T-cell (primary cell): ENCODE measurements at regions not wholly inside any gene's neighbourhood (a gene's known extent, or its start where the extent isn't known, plus 50 kb on each side); places are given as distances from the start of the nearest gene placed in this dataset.

Experiments
- ATAC-seq, 4 experiments: fragments of 200-7000 bp in 3 of 4; fragments of 150-1000 bp in 1 of 4; cut with Tn5 transposase; replicated peaks in 1 of 4; 1 replicate in 3 of 4; 2 replicates in 1 of 4; pipeline ENCODE4 v1.10.0; 2021; ENCODE audit warnings: moderate library complexity in 3 of 4, mild to moderate bottlenecking in 2 of 4, moderate number of reproducible peaks in 1 of 4
- CTCF ChIA-PET, 2 donors: fragments of 300-600 bp; sonication (Branson Sonifier 250); formaldehyde crosslinking; loops; one replicate each; lab custom pipeline; 2022; ENCODE audit warnings: antibody characterized with exemption in 2 of 2; lab: Charles Lee
- POLR2A ChIA-PET, 2 donors: fragments of 300-600 bp; sonication (Branson Sonifier 250); formaldehyde crosslinking; loops; one replicate each; lab custom pipeline; 2022; ENCODE audit warnings: antibody characterized with exemption in 2 of 2; lab: Charles Lee
- DNase-seq, 35 experiments: peaks; one replicate each; pipeline versions ENCODE4 v3.0.0 to v3.0.0-alpha.2; 2013 to 2023
- H3K27ac ChIP-seq: one replicate; pipeline ENCODE4 v1.5.1; 2013; ENCODE audit warnings: low read length
- H3K27me3 ChIP-seq, 2 experiments: replicated peaks in 1 of 2; 1 replicate in 1 of 2; 2 replicates in 1 of 2; pipeline versions ENCODE4 v1.6.1 to v1.7.0; 2013; ENCODE audit warnings: low read length in 1 of 2, mixed read lengths in 1 of 2; ENCODE audit not compliant: control insufficient read depth in 2 of 2, insufficient read depth in 2 of 2; ENCODE audit errors: extremely low read depth in 1 of 2
- H3K36me3 ChIP-seq, 2 donors: 1 replicate in 1 of 2; 2 replicates in 1 of 2; pipeline versions ENCODE4 v1.6.1 to v1.7.0; 2013; ENCODE audit warnings: low read length in 1 of 2; ENCODE audit not compliant: control insufficient read depth in 2 of 2, insufficient read depth in 1 of 2; ENCODE audit errors: extremely low read depth in 1 of 2
- H3K4me1 ChIP-seq, 2 experiments: 1 replicate in 1 of 2; 2 replicates in 1 of 2; pipeline versions ENCODE4 v1.6.1 to v1.7.0; 2013; ENCODE audit warnings: low read length in 2 of 2, mixed read lengths in 1 of 2; ENCODE audit not compliant: insufficient read depth in 2 of 2, control insufficient read depth in 1 of 2; ENCODE audit errors: extremely low read depth in 1 of 2
- H3K4me3 ChIP-seq, 2 donors: 1 replicate in 1 of 2; 2 replicates in 1 of 2; pipeline versions ENCODE4 v1.5.1 to v1.7.0; 2013; ENCODE audit warnings: mild to moderate bottlenecking in 2 of 2, low read length in 1 of 2, moderate library complexity in 1 of 2; ENCODE audit not compliant: control insufficient read depth in 1 of 2; ENCODE audit errors: extremely low read depth in 1 of 2
- H3K9me3 ChIP-seq: 2 replicates; pipeline ENCODE4 v1.7.0; 2013
- H3K27ac Mint-ChIP-seq, 2 donors: one replicate each; pipeline ENCODE4 v1.8.0; 2020 to 2021; ENCODE audit warnings: mild to moderate bottlenecking in 2 of 2, mixed read lengths in 2 of 2
- H3K27me3 Mint-ChIP-seq, 2 donors: one replicate each; pipeline ENCODE4 v1.8.0; 2021 to 2022; ENCODE audit warnings: mixed read lengths in 2 of 2
- H3K36me3 Mint-ChIP-seq: one replicate; pipeline ENCODE4 v1.8.0; 2021; ENCODE audit warnings: mixed read lengths
- H3K4me1 Mint-ChIP-seq, 3 donors: one replicate each; pipeline ENCODE4 v1.8.0; 2020 to 2022; ENCODE audit warnings: mixed read lengths in 3 of 3, mild to moderate bottlenecking in 1 of 3
- H3K4me3 Mint-ChIP-seq, 3 donors: one replicate each; pipeline ENCODE4 v1.8.0; 2020 to 2022; ENCODE audit warnings: mild to moderate bottlenecking in 3 of 3, mixed read lengths in 3 of 3, moderate library complexity in 3 of 3
- H3K9me3 Mint-ChIP-seq, 3 donors: one replicate each; pipeline ENCODE4 v1.8.0; 2020 to 2022; ENCODE audit warnings: mixed read lengths in 3 of 3
- WGBS: methylation state at CpG from one replicate; pipeline ENCODE4 v1.1.5; 2013; ENCODE audit warnings: missing lambda C conversion rate; ENCODE audit not compliant: insufficient coverage; 5-methylcytosine and 5-hydroxymethylcytosine counted together

DNA sequence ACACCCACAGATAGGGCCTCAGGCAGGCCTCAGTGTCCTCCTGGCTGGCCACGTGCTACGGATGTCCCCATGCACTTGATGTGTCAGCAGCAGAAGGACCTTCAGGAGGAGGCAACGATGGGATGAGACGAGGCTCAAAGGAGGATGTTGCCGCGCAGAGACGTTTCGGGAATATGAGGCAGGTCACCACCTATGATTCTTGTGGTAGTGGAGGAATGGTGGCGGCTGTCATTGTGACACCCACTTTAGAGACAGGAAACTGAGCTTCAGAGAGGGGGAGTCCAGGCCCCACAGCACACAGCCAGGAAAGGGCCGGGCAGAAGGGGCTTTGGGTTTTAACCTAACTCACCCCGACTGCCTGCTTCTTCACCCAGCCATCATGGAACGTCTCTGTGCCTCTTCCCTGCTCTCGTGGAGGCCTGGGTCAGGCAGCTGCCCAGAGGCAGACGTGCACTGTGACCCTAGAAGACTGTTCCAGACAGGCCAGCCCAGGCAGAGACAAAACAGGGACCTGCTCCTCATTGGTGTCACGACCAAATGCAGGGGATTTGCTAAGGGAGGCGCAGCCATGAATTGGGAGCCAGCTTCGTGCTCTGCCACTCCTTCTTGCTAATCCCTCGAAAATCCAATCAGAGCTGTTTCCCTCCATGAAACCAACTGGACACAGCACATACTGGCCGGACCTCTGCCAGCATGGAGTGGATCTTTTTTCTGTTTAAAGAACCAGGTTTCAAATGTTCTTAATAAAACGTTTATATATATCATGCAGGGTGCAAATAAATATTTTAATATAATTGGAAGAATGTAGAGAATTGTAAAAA lies 169.2 kb downstream of the ASB1 start:
- Mint-ChIP-seq H3K4me1 (peaks cover 0 to 9% (median 0%) of the 10 kb centered on the region in 3 donors), H3K9me3 (no peaks in the 10 kb centered on the region), H3K4me3 (no peak overlapping the region), H3K27me3 (peaks cover 7 to 14% of the 10 kb centered on the region in 2 donors), H3K27ac (no peak overlapping the region), H3K36me3 (no peaks in the 10 kb centered on the region)
- ATAC-seq (no peak), DNase-seq (no peak)
- 85% methylated on average over 16 of the region's 20 CpGs for WGBS
- Histone ChIP-seq H3K36me3 (no peaks in the 10 kb centered on the region), H3K4me1 (no peaks in the 10 kb centered on the region), H3K27me3 (peaks cover 0 to 24% of the 10 kb centered on the region in 2 experiments), H3K9me3 (no peaks in the 10 kb centered on the region), H3K27ac (no peak overlapping the region), H3K4me3 (no peak overlapping the region)
- CTCF ChIA-PET = no interaction called here
- POLR2A ChIA-PET = no interaction called here

GRCh38 chr2:238596571-238597551 lies 170.1 kb downstream of the ASB1 start:
- H3K27me3 ChIP-seq = peaks cover 0 to 32% of the 10 kb centered on the region in 2 experiments
- H3K9me3 ChIP-seq = no peaks in the 10 kb centered on the region
- H3K4me1 ChIP-seq = no peaks in the 10 kb centered on the region
- 73% methylated on average over 17 of the region's 24 CpGs for WGBS
- no peak overlapping the region for H3K27ac Mint-ChIP-seq
- H3K9me3 Mint-ChIP-seq = no peaks in the 10 kb centered on the region
- ChIA-PET CTCF (no interaction called here), POLR2A (no interaction called here)
- peaks cover 0 to 9% (median 0%) of the 10 kb centered on the region in 3 donors for H3K4me1 Mint-ChIP-seq
- no peak overlapping the region for H3K4me3 Mint-ChIP-seq
- H3K4me3 ChIP-seq = no peak overlapping the region
- no peak overlapping the region for H3K27ac ChIP-seq
- H3K36me3 ChIP-seq = no peaks in the 10 kb centered on the region
- ATAC-seq = no peak
- peaks cover 7 to 20% of the 10 kb centered on the region in 2 donors for H3K27me3 Mint-ChIP-seq
- H3K36me3 Mint-ChIP-seq = no peaks in the 10 kb centered on the region
- DNase-seq = no peak

DNA sequence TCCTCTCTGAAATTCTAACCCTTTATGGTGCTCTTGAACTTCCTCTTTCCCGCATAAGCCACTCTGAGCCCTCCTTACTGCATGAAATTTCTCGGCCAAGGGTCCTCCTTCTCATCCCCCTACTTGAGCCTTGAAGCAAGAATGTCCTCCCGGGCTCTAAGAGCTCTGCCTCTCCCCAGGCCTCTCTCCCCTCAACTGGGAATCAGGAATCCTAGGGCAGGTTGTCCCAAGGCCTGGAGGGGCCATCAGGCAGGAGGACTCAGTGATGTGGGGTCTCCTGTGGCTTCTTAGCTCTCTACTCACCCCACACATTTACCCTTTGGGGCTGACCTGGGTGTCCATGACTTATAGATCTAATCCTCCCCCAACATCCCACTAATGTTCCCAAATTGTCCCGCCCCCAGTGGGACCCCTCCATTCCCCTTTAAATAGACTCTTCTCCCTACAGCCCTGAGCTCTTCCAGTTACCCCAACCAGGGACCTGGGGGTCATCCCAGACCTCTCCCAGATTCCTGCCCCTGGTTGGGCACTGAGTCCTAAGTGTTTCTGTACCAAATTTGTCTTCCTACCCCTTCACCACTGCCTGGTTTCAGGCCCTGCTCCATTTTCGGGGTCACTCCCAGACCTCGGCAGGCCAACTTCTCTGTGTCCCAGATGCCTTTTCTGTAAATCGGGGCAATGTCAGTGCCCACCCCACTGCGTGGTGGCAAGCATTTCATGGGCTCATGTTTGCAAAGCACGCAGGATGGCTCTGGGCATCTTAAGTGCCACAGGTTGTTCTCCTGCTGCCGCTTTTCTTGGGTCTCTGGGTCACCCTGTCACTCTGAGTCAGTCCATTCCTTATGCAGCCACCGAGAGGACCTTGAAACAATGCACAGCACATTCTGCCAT lies 171.2 kb downstream of the ASB1 start:
- Histone ChIP-seq H3K4me3 (no peak overlapping the region), H3K4me1 (no peaks in the 10 kb centered on the region), H3K9me3 (no peaks in the 10 kb centered on the region), H3K27me3 (peaks cover 0 to 32% of the 10 kb centered on the region in 2 experiments), H3K36me3 (no peaks in the 10 kb centered on the region), H3K27ac (no peak overlapping the region)
- POLR2A ChIA-PET = no interaction called here
- CTCF ChIA-PET = no interaction called here
- H3K27me3 Mint-ChIP-seq = peaks cover 7 to 22% of the 10 kb centered on the region in 2 donors
- H3K4me3 Mint-ChIP-seq = no peak overlapping the region
- DNase-seq = no peak
- peaks cover 0 to 9% (median 0%) of the 10 kb centered on the region in 3 donors for H3K4me1 Mint-ChIP-seq
- H3K36me3 Mint-ChIP-seq = no peaks in the 10 kb centered on the region
- H3K27ac Mint-ChIP-seq = no peak overlapping the region
- no peak for ATAC-seq
- WGBS = 62% methylated on average over 9 of the region's 11 CpGs
- peaks cover 0 to 3% (median 0%) of the 10 kb centered on the region in 3 donors for H3K9me3 Mint-ChIP-seq

DNA sequence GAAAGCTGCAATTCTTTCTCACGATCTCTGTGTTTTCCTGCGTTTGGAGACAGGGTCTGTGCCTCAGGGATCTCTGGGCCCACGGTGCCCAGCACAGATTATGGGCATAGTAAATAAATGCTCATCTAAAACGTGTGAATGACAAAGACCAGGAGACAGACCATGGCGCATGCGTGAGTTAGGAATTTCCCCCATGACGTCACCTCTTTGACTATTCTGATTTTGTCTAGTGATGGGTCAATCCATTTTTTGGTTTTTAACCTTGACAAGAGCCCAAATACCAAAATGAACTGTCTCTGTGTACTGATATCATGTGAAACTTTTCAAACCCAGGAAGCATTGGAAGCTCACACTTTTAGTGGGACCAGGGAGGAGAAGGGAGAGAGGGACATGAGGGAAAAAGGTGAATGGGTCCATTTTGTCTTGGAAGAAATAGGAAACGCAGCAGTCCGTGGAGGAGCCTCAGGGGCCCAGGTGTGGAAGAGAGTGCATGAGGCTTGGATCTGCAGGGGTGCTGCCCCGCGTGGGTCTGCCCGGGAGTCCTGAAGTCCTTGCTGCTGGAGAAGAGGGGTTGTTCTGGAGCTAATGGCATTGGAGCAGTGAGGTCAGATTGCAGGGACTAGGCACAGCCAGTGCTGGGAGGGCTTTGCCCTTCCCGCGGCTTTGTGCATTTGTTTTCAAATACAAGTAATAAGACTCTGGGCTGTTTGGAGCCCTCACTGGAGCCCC lies 172.2 kb downstream of the ASB1 start:
- ChIA-PET CTCF (no interaction called here), POLR2A (no interaction called here)
- H3K27me3 Mint-ChIP-seq = peaks cover 13 to 22% of the 10 kb centered on the region in 2 donors
- Histone ChIP-seq H3K36me3 (no peaks in the 10 kb centered on the region), H3K4me1 (no peaks in the 10 kb centered on the region), H3K4me3 (no peak overlapping the region), H3K27me3 (peaks cover 0 to 30% of the 10 kb centered on the region in 2 experiments), H3K9me3 (no peaks in the 10 kb centered on the region), H3K27ac (no peak overlapping the region)
- ATAC-seq (no peak), DNase-seq (no peak)
- H3K36me3 Mint-ChIP-seq = no peaks in the 10 kb centered on the region
- 65% methylated on average over 8 of the region's 14 CpGs for WGBS
- no peak overlapping the region for H3K4me3 Mint-ChIP-seq
- no peak overlapping the region for H3K27ac Mint-ChIP-seq
- H3K4me1 Mint-ChIP-seq = peaks cover 0 to 9% (median 0%) of the 10 kb centered on the region in 3 donors
- H3K9me3 Mint-ChIP-seq = peaks cover 8 to 12% (median 11%) of the 10 kb centered on the region in 3 donors

- H3K9me3 ChIP-seq = no peaks in the 10 kb centered on the region
- peaks cover 0 to 30% of the 10 kb centered on the region in 2 experiments for H3K27me3 ChIP-seq
- Mint-ChIP-seq H3K4me1 (peaks cover 0 to 9% (median 0%) of the 10 kb centered on the region in 3 donors), H3K27ac (no peak overlapping the region), H3K9me3 (peaks cover 16 to 21% (median 17%) of the 10 kb centered on the region in 3 donors), H3K36me3 (no peaks in the 10 kb centered on the region), H3K4me3 (no peak overlapping the region), H3K27me3 (peaks cover 22% of the 10 kb centered on the region in 2 donors)
- DNase-seq (no peak), ATAC-seq (no peak)
- H3K36me3 ChIP-seq = no peaks in the 10 kb centered on the region
- H3K4me3 ChIP-seq = no peak overlapping the region
- ChIA-PET POLR2A (no interaction called here), CTCF (no interaction called here)
- no peaks in the 10 kb centered on the region for H3K4me1 ChIP-seq
- 84% methylated on average over 24 of the region's 29 CpGs for WGBS
- no peak overlapping the region for H3K27ac ChIP-seq
Measured at GRCh38 chr2:238599549-238600505, 173.1 kb downstream of the ASB1 start.
